Sigmoid colon (tissue), 3 donors: ENCODE measurements at regions not wholly inside any gene's neighbourhood (a gene's known extent, or its start where the extent isn't known, plus 50 kb on each side); places are given as distances from the start of the nearest gene placed in this dataset.

Source experiments
- POLR2A ChIP-seq, 2 donors: fragments of 450-650 bp; IDR thresholded peaks; one replicate each; pipeline ENCODE4 v1.6.1; 2016; ENCODE audit warnings: antibody characterized with exemption in 2 of 2, mild to moderate bottlenecking in 2 of 2, moderate library complexity in 2 of 2
- TF ChIP-seq, protein P1 (sequence below), 4 experiments: fragments of 450-650 bp in 3 of 4; fragments of 200-600 bp in 1 of 4; IDR thresholded peaks; one replicate each; pipeline ENCODE4 v1.5.1; 2016 to 2019; ENCODE audit warnings: antibody characterized with exemption in 4 of 4, mild to moderate bottlenecking in 3 of 4, moderate library complexity in 2 of 4

DNA sequence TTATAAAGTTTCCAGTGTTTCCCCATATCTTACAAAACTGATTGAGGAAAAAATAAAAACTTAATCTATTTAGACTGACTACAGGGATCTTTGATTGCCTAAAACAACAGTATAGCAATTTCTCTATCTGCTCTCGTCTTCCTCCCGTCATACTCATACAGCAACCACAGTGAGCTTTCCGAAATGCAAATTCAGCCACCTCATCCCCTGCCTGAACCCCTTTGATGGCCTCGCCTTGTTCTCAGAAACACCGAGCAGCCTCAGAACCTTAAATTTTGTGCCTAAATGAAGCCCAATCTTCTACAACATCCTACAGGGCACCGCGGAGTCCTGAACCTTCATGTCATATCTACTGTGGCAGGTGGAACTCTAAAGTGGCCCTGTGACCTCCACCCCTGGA, 223.7 kb upstream of the TMEM132C start:
- no peak for TF ChIP-seq POLR2A (IDR thresholded peaks at IDR 0.05)
- TF ChIP-seq, protein P1, sequence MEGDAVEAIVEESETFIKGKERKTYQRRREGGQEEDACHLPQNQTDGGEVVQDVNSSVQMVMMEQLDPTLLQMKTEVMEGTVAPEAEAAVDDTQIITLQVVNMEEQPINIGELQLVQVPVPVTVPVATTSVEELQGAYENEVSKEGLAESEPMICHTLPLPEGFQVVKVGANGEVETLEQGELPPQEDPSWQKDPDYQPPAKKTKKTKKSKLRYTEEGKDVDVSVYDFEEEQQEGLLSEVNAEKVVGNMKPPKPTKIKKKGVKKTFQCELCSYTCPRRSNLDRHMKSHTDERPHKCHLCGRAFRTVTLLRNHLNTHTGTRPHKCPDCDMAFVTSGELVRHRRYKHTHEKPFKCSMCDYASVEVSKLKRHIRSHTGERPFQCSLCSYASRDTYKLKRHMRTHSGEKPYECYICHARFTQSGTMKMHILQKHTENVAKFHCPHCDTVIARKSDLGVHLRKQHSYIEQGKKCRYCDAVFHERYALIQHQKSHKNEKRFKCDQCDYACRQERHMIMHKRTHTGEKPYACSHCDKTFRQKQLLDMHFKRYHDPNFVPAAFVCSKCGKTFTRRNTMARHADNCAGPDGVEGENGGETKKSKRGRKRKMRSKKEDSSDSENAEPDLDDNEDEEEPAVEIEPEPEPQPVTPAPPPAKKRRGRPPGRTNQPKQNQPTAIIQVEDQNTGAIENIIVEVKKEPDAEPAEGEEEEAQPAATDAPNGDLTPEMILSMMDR (IDR thresholded peaks at IDR 0.05), result no peak
